Caco-2 (cell line): ENCODE measurements at regions not wholly inside any gene's neighbourhood (a gene's known extent, or its start where the extent isn't known, plus 50 kb on each side); places are given as distances from the start of the nearest gene placed in this dataset.

Source experiments
- BruUV-seq: library from RNA; stranded (reverse); fragments of 400-500 nt; replicated peaks from 2 replicates; lab custom pipeline; 2021; lab: Mats Ljungman, UMichigan
- CTCF ChIA-PET: fragments of 300-600 bp; sonication (Branson Sonifier 250); formaldehyde crosslinking; loops from one replicate; lab custom pipeline; 2022; ENCODE audit warnings: antibody characterized with exemption; lab: Charles Lee
- POLR2A ChIA-PET: fragments of 300-600 bp; sonication (Branson Sonifier 250); formaldehyde crosslinking; loops from one replicate; lab custom pipeline; 2022; ENCODE audit warnings: antibody characterized with exemption; lab: Charles Lee
- DNase-seq, 2 experiments: peaks; one replicate each; pipeline versions ENCODE4 v3.0.0 to v3.0.0-alpha.2; 2020 to 2022
- H3K27me3 ChIP-seq: replicated peaks from 2 replicates; pipeline ENCODE4 v1.6.0; 2011; ENCODE audit warnings: low read length; ENCODE audit not compliant: control insufficient read depth, insufficient read depth
- H3K36me3 ChIP-seq: 2 replicates; pipeline ENCODE4 v1.5.1; 2011; ENCODE audit warnings: low read length; ENCODE audit not compliant: control insufficient read depth, insufficient read depth
- H3K4me1 ChIP-seq: fragments of 250-450 bp; sonication (Bioruptor Pico); 2 replicates; pipeline ENCODE4 v1.5.1; 2020; ENCODE audit warnings: mild to moderate bottlenecking
- H3K4me3 ChIP-seq: 2 replicates; pipeline ENCODE4 v1.5.1; 2011; ENCODE audit warnings: low read depth, mild to moderate bottlenecking, control low read depth, low read length
- H3K9me3 ChIP-seq: fragments of 250-450 bp; sonication (Bioruptor Pico); 2 replicates; pipeline ENCODE4 v1.5.1; 2020; ENCODE audit warnings: mild to moderate bottlenecking, moderate library complexity
- H3K27ac Mint-ChIP-seq: one replicate; pipeline ENCODE4 v1.8.0; 2022; ENCODE audit warnings: mixed read lengths; ENCODE audit not compliant: unreplicated experiment
- H3K27me3 Mint-ChIP-seq: one replicate; pipeline ENCODE4 v1.8.0; 2022; ENCODE audit warnings: mixed read lengths; ENCODE audit not compliant: insufficient read depth, unreplicated experiment
- H3K36me3 Mint-ChIP-seq: one replicate; pipeline ENCODE4 v1.8.0; 2022; ENCODE audit warnings: mild to moderate bottlenecking, mixed read lengths; ENCODE audit not compliant: insufficient read depth, unreplicated experiment
- H3K4me1 Mint-ChIP-seq: one replicate; pipeline ENCODE4 v1.8.0; 2022; ENCODE audit warnings: low read depth, mixed read lengths; ENCODE audit not compliant: unreplicated experiment
- H3K4me3 Mint-ChIP-seq: one replicate; pipeline ENCODE4 v1.8.0; 2022; ENCODE audit warnings: mild to moderate bottlenecking, moderate library complexity, mixed read lengths; ENCODE audit not compliant: unreplicated experiment
- H3K9me3 Mint-ChIP-seq: one replicate; pipeline ENCODE4 v1.8.0; 2022; ENCODE audit warnings: mixed read lengths; ENCODE audit not compliant: unreplicated experiment
- CTCF ChIP-seq, 2 experiments: fragments of 200-600 bp in 1 of 2; IDR thresholded peaks; 1 replicate in 1 of 2; 2 replicates in 1 of 2; pipeline versions ENCODE4 v1.5.1 to v1.8.0; 2011 to 2022; ENCODE audit warnings: antibody characterized with exemption in 1 of 2, control low read depth in 1 of 2, inconsistent platforms in 1 of 2, low read depth in 1 of 2, low read length in 1 of 2, mild to moderate bottlenecking in 1 of 2, moderate library complexity in 1 of 2; ENCODE audit not compliant: insufficient read depth in 1 of 2, severe bottlenecking in 1 of 2, unreplicated experiment in 1 of 2
- intact Hi-C: fragments of 100-400 bp; cut with micrococcal nuclease; formaldehyde crosslinking; loops from one replicate; pipeline ENCODE4 v1.10.0; 2022; ENCODE audit not compliant: unreplicated experiment

DNA sequence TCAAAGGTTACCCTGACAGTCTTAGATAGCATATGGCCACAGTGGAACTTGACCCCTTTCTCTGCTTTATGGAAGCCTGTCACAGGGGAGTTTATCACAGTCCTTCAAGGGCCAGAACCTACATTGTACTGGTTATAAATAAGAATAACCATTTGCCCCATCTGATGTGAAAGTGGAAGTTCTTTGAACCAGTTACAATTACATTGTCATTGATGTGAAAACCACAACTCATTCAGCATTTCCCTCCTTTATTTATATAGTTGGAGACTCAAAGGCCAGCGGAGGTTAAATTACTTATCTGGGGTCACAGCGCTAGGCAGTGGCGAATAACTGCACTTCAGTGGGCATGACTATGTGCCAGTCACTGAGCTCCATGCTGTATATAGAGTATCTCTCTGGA, 60.5 kb upstream of the TBC1D5 start:
- H3K9me3 Mint-ChIP-seq = no peaks in the 10 kb centered on the region
- BruUV-seq = no TSS peak
- no peak for DNase-seq
- H3K4me3 Mint-ChIP-seq = no peak overlapping the region
- H3K36me3 Mint-ChIP-seq = no peaks in the 10 kb centered on the region
- intact Hi-C loops = no loop called here
- no peak overlapping the region for H3K27ac Mint-ChIP-seq
- Histone ChIP-seq H3K27me3 (no peaks in the 10 kb centered on the region), H3K4me1 (no peaks in the 10 kb centered on the region), H3K36me3 (no peaks in the 10 kb centered on the region), H3K9me3 (no peaks in the 10 kb centered on the region), H3K4me3 (no peak overlapping the region)
- H3K27me3 Mint-ChIP-seq = no peaks in the 10 kb centered on the region
- CTCF ChIA-PET = no interaction called here
- TF ChIP-seq CTCF (IDR thresholded peaks at IDR 0.05; ENCODE audit: insufficient read depth in 1 of 2, low read depth in 1 of 2, low read length in 1 of 2, severe bottlenecking in 1 of 2, unreplicated experiment in 1 of 2) = no peak
- peaks cover 8% of the 10 kb centered on the region for H3K4me1 Mint-ChIP-seq
- POLR2A ChIA-PET = no interaction called here

DNA sequence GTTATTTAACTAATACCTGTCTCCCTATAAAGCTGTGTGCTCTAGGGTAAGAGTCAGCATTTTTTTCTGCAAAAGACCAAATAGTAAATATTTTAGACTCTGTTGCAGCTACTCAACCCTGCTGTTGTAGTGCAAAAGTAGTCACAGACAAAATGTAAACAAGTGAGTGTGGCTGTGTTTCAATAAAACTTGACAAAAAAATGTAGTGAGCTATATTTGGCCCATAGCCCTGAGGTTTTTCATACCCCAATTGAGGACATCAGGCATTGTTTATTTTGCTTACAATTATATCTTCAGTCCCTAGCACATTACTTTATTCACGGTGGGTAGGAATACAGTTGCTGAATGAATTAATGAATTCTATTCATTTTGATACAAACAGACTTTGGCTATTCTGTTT, 58.7 kb upstream of the TBC1D5 start:
- Mint-ChIP-seq H3K4me1 (peaks cover 8% of the 10 kb centered on the region), H3K4me3 (no peak overlapping the region), H3K27ac (no peak overlapping the region), H3K36me3 (no peaks in the 10 kb centered on the region), H3K27me3 (no peaks in the 10 kb centered on the region), H3K9me3 (no peaks in the 10 kb centered on the region)
- intact Hi-C loops = no loop called here
- POLR2A ChIA-PET = no interaction called here
- no peaks in the 10 kb centered on the region for H3K4me1 ChIP-seq
- H3K36me3 ChIP-seq = no peaks in the 10 kb centered on the region
- CTCF ChIA-PET = no interaction called here
- no peak for DNase-seq
- no peak for TF ChIP-seq CTCF (IDR thresholded peaks at IDR 0.05; ENCODE audit: insufficient read depth in 1 of 2, low read depth in 1 of 2, low read length in 1 of 2, severe bottlenecking in 1 of 2, unreplicated experiment in 1 of 2)
- no peak overlapping the region for H3K4me3 ChIP-seq
- H3K27me3 ChIP-seq = no peaks in the 10 kb centered on the region
- no TSS peak for BruUV-seq
- H3K9me3 ChIP-seq = no peaks in the 10 kb centered on the region

- H3K4me1 Mint-ChIP-seq = peaks cover 8% of the 10 kb centered on the region
These were observed 57.8 kb upstream of the TBC1D5 start for GRCh38 chr3:17800232-17800631.

More at GRCh38 chr3:17800232-17800631, 57.8 kb upstream of the TBC1D5 start:
- no peaks in the 10 kb centered on the region for H3K36me3 ChIP-seq
- H3K9me3 Mint-ChIP-seq = no peaks in the 10 kb centered on the region
- no peaks in the 10 kb centered on the region for H3K9me3 ChIP-seq
- H3K4me3 Mint-ChIP-seq = no peak overlapping the region
- no peaks in the 10 kb centered on the region for H3K27me3 ChIP-seq
- ChIA-PET POLR2A (no interaction called here), CTCF (interaction anchor here (1.3 kb wide), 1 partner anchor 41 kb away, joined by 3 read pairs; no protein-coding TSS in a partner anchor)
- DNase-seq = no peak
- no peaks in the 10 kb centered on the region for H3K27me3 Mint-ChIP-seq
- BruUV-seq = no TSS peak
- no peaks in the 10 kb centered on the region for H3K36me3 Mint-ChIP-seq
- H3K4me1 ChIP-seq = no peaks in the 10 kb centered on the region
- TF ChIP-seq CTCF (IDR thresholded peaks at IDR 0.05; ENCODE audit: insufficient read depth in 1 of 2, low read depth in 1 of 2, low read length in 1 of 2, severe bottlenecking in 1 of 2, unreplicated experiment in 1 of 2) = no peak
- intact Hi-C loops = no loop called here
- no peak overlapping the region for H3K27ac Mint-ChIP-seq
- no peak overlapping the region for H3K4me3 ChIP-seq
